ENCODE measurements at regions not wholly inside any gene's neighbourhood (a gene's known extent, or its start where the extent isn't known, plus 50 kb on each side); places are given as distances from the start of the nearest gene placed in this dataset.

DNA sequence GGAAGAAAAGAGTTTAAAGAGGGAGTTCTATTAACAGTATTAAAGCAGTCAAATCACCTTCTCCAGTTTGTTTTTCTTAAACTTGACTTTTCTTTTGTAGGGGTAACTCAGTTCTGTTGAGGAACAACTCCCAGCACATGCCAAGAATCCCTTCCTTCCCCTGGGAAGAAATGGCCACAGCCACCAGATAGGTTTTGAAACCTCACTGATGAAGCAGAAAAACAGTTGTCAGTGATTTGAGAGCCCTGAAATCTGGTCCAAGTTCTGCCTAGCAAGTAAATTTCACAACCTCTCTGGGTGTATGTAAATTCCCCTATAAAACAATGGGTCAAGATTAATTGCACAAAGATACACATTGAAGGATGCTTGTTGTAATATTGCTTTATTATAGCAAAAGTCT lies 167.1 kb downstream of the DHX15 start:
- DNase-seq, result no peak

DNA sequence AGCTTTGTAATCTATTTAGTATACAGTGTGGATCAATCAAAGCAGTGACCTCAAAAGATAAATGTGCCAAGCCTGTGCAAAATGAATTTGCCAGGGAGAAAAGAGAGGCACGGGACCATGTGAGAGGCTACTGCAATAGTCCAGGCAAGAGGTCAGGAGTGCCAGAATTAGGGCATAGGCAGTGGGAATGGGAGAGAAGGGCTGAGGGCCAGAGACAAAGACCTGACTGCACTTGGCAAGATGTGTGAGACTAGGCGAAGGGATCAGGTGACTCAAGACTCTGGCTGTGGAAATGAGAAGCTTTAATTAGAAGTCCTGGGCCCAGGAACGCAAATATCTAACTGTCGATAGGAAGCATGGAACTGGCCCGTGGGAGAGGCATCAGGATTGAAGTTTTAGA lies 168.1 kb downstream of the DHX15 start:
- no peak for DNase-seq

DNA sequence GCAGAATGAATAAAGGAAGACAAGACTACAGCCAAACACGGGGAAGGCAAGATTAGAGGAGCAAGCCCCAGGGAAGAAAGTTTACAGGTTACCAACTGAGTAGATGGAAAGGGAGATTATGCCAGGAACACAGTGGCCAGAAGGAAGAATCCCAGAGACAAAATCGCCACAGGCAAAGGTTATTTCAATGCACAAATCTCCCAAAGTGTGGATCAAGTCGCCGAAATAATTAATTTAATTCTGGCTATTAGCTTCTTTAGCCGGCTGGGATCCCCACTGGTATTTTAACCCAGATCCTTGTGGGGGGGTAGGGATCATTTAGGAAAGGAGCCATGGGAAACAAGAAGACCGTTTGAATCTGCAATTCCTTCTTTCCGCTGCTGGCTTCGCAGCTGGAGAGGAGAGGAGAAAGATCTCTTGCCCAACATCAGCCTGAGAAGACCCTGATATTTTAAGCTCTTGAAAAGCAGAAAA lies 171.0 kb downstream of the DHX15 start:
- DNase-seq, result no peak

DNA sequence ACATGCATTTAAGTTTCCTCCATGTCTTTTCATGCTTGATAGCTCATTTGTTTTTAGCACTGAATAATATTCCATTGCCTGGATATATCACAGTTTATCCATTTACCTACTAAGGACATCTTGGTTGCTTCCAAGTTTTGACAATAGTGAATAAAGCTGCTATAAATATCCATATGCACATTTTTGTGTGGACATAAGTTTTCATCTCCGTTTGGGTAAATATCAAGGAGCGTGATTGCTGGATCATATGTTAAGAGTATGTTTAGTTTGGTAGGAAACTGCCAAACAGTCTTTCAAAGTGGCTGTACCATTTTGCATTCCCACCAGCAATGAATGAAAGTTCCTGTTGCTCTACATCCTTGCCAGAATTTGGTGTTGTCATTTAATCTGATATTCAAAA lies 172.5 kb downstream of the DHX15 start:
- DNase-seq, result no peak

DNA sequence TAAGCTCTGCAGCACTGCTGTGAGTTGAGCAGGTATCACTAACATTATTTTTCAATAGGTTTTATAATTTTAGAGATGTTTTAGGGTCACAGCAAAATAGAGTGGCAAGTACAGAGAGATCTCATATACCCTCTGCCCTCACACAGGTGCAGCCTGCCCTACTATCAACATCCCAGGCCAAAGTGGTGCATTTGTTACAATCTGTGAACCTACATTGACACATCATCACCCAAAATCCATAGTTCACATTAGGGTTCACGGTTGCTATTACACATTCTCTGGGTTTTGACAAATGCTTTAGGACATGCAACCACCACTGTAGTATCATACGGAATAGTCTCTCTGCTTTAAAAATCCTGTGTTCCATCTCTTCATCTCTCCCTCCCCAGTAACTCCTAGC lies 173.1 kb downstream of the DHX15 start:
- DNase-seq, result no peak

DNA sequence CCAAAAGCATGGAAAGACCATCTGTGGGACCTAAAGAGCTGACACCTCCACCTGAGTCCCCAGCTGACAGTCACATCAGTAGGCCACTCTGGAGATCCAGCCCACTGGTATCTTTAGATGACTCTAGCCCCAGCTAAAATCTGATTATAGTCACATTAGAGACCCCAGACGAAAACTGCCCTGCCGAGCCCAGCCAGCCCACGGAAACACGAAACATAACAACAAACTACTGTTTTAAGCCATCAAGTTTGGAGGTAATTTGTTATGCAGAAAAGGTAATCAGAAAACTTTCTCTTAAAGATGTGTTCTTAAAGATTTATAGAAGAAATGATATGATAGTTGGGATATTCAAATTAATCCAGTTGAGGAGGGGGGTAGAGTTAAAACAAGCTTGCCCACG lies 175.7 kb downstream of the DHX15 start:
- no peak for DNase-seq

- DNase-seq, result no peak
Measured at GRCh38 chr4:24405926-24406325, 178.4 kb downstream of the DHX15 start.

DNA sequence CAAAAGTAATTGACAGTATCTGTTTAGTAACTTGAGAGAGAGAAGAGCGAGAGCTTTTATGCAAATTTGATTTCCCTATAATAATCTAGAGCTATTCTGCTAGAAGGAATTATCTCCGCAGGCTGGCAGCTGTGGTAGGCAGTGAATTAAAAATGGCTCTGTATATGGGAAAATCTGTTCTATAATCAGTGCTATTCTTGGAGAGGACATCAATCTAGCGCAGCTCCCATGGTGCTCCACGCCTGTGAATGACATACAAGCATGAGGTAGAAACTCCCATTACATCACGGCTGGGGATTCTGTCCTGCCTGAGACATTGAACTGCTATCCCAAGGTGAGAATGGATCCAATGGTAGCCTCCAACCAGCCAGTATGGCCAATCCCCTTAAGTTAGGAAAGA lies 179.0 kb downstream of the DHX15 start:
- no peak for DNase-seq

DNA sequence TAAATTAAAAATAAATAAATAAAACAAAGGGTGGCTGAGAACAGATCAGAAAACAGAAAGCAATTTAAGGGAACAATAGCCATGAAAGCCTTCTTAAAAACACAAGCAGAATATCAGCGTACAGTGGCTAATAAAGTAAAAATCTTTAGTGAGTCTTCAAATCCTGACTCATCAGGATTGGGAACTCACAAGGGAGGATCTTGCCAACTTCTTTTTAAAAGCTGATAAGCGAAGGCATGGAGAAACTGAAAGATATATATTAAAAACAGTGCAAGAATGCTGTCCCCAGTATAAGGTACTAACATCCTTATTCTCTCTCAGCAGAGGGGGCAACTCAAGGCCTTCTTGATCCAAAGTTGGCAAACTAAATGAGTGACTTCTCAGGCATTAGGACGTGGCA lies 180.1 kb downstream of the DHX15 start:
- no peak for DNase-seq

- no peak for DNase-seq
Measured at GRCh38 chr4:24403265-24403664, 181.1 kb downstream of the DHX15 start.

- DNase-seq, result no peak
Measured at GRCh38 chr4:24400537-24400936, 183.8 kb downstream of the DHX15 start.

GRCh38 chr4:24396988-24397387 lies 187.4 kb downstream of the DHX15 start:
- DNase-seq, result no peak

DNA sequence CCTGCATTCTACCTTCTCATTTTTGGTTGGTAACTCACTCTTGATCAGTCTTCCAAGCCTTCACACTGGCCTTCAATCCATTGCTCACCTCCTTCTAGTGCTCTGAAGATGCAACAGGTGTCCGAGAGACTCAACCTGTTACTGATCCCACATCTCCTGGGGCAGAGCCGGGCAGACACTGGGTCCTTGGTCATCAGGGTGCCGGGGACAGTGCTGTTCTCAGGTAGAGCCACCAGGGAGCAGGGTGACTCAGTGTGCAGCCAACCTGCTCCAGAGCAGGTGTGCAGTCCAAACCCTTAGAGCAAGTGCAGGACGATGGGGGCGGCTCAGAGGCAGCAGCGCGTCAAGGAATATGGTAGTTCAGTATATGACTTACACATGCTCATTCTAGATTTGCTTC lies 188.4 kb downstream of the DHX15 start:
- DNase-seq, result no peak

DNA sequence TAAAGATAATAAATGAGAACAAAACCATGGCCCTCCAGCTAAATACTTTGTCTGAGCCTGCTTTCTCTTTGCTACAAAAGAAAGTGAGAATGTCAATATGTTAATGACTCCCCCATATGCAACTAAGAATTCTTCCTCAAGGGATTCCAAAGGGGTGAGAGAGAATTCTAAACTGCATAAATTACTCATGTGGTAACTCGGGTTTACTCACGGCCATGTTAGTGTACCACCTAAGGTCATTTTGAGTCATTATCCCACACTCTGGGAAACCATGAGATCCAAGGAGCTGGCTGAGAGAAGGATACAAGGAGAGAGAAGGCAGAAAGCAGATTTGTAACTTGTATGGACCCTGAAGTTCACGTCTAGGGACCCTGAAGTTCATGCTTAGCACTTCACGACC lies 190.3 kb downstream of the DHX15 start:
- DNase-seq, result no peak

- DNase-seq, result no peak
Measured at GRCh38 chr4:24392613-24393012, 191.7 kb downstream of the DHX15 start.

- DNase-seq, result no peak
Measured at GRCh38 chr4:24382381-24382780, 202.0 kb downstream of the DHX15 start.

- DNase-seq, result no peak
Measured at GRCh38 chr4:24380957-24381665, 203.2 kb downstream of the DHX15 start.

DNA sequence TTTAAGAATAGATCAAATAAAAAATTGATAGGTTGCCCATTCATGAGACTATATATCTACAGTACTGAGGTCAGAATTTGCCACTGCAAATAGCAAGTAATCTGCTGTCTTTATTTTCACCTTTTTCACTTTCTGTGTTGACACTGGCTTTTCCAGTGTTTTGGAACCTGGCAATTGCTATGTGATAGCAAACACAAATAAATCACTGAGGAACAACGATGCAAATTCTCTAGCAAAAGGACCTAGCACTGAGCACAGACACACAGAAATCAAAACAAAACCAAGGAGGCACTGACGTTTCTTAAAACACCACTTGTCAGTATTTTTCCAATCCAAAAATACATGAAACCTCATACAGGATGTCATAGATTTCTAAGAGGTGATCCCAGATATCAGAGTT lies 210.7 kb downstream of the DHX15 start:
- DNase-seq, result no peak

GRCh38 chr4:24372881-24373280 lies 211.5 kb downstream of the DHX15 start:
- DNase-seq, result no peak

DNA sequence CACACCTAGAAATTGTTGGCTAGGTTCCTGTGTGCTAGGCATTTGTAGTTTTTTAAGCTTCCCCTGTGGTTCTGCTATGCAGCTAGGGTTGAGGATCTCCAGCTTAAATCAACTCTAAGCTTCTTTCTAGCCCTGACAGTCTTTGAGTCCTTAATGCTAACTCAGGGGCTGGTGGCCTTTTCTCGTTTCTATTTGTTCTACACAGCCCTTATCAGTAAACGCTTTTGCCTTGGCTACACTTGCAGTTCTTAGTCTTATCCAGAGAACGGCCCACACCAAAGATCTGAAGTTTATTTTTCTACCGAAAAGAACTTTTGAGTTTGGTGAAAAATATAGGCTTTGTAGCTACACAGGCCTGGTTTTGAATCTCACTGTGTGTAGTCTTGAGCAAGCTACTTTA lies 212.0 kb downstream of the DHX15 start:
- DNase-seq, result no peak

DNA sequence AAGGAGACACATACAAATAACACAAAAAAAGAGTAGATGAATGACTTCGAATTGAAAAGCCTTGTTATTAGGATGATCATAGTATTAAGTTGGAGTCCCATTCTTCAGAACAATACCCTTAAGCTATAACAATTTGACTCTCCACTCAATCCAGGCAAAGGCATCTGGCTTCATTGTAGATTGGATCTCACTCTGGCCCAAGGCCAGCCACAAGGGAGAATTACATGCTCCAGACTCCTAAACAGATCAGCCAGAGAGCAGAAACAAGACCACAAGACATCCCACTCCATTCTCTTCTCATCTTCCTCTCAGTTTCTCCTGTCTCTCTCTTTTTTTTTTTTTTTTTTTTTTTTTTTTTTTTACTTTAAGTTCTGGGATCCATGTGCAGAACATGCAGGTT lies 213.9 kb downstream of the DHX15 start:
- DNase-seq, result no peak

DNA sequence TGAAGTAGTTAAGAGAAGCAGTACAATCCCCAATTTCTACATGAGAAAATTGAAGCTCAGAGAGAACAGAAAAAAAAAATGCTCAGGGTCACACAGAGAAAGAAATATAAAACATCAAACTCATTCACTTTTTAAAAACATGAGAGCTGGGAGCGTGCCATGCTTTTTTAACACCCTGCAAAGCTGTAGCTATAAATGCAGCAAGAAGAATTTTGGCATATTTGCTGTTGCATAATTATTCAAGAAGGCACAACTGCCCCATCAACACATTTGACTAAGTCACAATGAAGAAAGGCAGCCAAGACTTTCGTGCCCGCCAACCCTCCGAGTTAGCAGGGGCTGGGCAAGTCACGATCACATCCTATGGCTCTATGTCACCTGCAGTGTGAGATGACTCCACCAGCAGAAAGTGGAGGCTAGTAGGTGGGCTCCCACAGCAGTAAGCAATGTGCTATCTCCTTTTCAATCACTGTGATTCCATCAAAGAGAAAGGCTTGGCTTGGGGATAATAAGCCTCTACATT lies 214.8 kb downstream of the DHX15 start:
- DNase-seq, result no peak

- no peak for DNase-seq
Measured at GRCh38 chr4:24368801-24369200, 215.6 kb downstream of the DHX15 start.

DNA sequence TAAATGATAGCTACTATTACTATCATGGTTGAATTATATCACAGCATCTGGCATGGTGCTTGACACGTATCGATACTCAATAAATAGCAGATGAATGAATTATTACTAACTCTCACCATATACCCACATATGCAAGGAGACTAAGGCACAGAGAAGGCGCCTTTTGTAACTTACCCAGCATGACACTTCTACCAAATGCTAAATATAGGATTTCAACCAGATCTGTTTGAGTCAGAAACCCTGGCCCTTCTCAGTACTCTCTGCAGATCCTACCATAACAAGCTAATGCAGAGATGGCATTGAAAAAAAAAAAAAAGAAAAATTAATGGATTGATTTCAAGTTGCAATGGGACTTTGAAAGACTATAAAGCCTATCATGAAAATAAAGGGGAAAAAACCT lies 219.5 kb downstream of the DHX15 start:
- no peak for DNase-seq

GRCh38 chr4:24364249-24364648 lies 220.1 kb downstream of the DHX15 start:
- no peak for DNase-seq
